HCT116 (cell line): ENCODE measurements at regions not wholly inside any gene's neighbourhood (a gene's known extent, or its start where the extent isn't known, plus 50 kb on each side); places are given as distances from the start of the nearest gene placed in this dataset.

ENCODE experiments used
- ATAC-seq: fragments of 200-7000 bp; cut with Tn5 transposase; 2 replicates; pipeline ENCODE4 v1.9.1; 2020; ENCODE audit warnings: mild to moderate bottlenecking, moderate library complexity
- BruUV-seq: library from RNA; stranded (reverse); fragments of 400-500 nt; replicated peaks from 2 replicates; lab custom pipeline; 2021; lab: Mats Ljungman, UMichigan
- CTCF ChIA-PET: fragments of 300-600 bp; sonication (Branson Sonifier 250); formaldehyde crosslinking; loops from one replicate; lab custom pipeline; 2021; ENCODE audit warnings: antibody characterized with exemption; lab: Charles Lee
- POLR2A ChIA-PET: fragments of 300-600, 350-600 bp; sonication (Branson Sonifier 250); formaldehyde crosslinking; loops from one replicate; lab custom pipeline; 2021; ENCODE audit warnings: antibody characterized with exemption; lab: Charles Lee
- RAD21 ChIA-PET, 2 experiments: fragments of 300-600 bp; sonication (Branson Sonifier 250); formaldehyde crosslinking; loops; one replicate each; lab custom pipeline; 2023; ENCODE audit warnings: low total read pairs in 2 of 2; ENCODE audit not compliant: uncharacterized antibody in 2 of 2, unreplicated experiment in 2 of 2, low non-redundant PET in 1 of 2; lab: Charles Lee
- DNase-seq: peaks from one replicate; pipeline ENCODE4 v3.0.0-alpha.2; 2010; ENCODE audit warnings: low read depth, low spot score
- H2AFZ ChIP-seq: fragments of 200-600 bp; shearing (Covaris generic), sonication (generic); 2 replicates; pipeline ENCODE4 v1.6.1; 2017; ENCODE audit warnings: low read depth, mixed run types, mixed read lengths, antibody characterized with exemption, low read length; ENCODE audit not compliant: poor library complexity, severe bottlenecking
- H3K27ac ChIP-seq: 2 replicates; pipeline ENCODE4 v1.5.1; 2012; ENCODE audit warnings: low read depth, low read length
- H3K27me3 ChIP-seq: fragments of 200-600 bp; sonication (generic); 2 replicates; pipeline ENCODE4 v1.6.1; 2016; ENCODE audit warnings: mixed run types, low read length, mixed read lengths; ENCODE audit not compliant: insufficient read depth
- H3K36me3 ChIP-seq, 2 experiments: fragments of 200-500 bp in 1 of 2; fragments of 200-600 bp in 1 of 2; sonication (Bioruptor generic) in 1 of 2; sonication (generic) in 1 of 2; 2 replicates each; pipeline versions ENCODE4 v1.5.1 to v1.6.1; 2014 to 2016; ENCODE audit warnings: low read length in 2 of 2, inconsistent platforms in 1 of 2, mixed read lengths in 1 of 2, mixed run types in 1 of 2; ENCODE audit not compliant: insufficient read depth in 2 of 2, control insufficient read depth in 1 of 2
- H3K4me1 ChIP-seq, 2 experiments: fragments of 200-600 bp in 1 of 2; sonication (generic) in 1 of 2; 2 replicates each; pipeline versions ENCODE4 v1.5.1 to v1.6.1; 2012 to 2017; ENCODE audit warnings: low read length in 2 of 2, inconsistent platforms in 1 of 2, mild to moderate bottlenecking in 1 of 2, mixed read lengths in 1 of 2, mixed run types in 1 of 2, moderate library complexity in 1 of 2; ENCODE audit not compliant: insufficient read depth in 2 of 2, control insufficient read depth in 1 of 2
- H3K4me2 ChIP-seq: fragments of 200-600 bp; sonication (generic); 2 replicates; pipeline ENCODE4 v1.6.1; 2017; ENCODE audit warnings: mixed run types, low read length, mixed read lengths
- H3K4me3 ChIP-seq, 2 experiments: fragments of 200-600 bp in 1 of 2; sonication (generic) in 1 of 2; replicated peaks in 1 of 2; 2 replicates each; pipeline ENCODE4 v1.5.1; 2011 to 2016; ENCODE audit warnings: low read length in 2 of 2, control low read depth in 1 of 2, low read depth in 1 of 2, mild to moderate bottlenecking in 1 of 2, mixed read lengths in 1 of 2, mixed run types in 1 of 2
- H3K79me2 ChIP-seq: fragments of 200-600 bp; sonication (generic); 2 replicates; pipeline ENCODE4 v1.6.1; 2017; ENCODE audit warnings: mild to moderate bottlenecking, mixed run types, low read length, moderate library complexity, mixed read lengths; ENCODE audit not compliant: insufficient read depth
- H3K9ac ChIP-seq: fragments of 200-600 bp; sonication (generic); 2 replicates; pipeline ENCODE4 v1.6.1; 2016; ENCODE audit warnings: low read length, mixed read lengths
- H3K9me2 ChIP-seq: fragments of 200-600 bp; sonication (generic), shearing (Covaris generic); 2 replicates; pipeline ENCODE4 v1.6.1; 2017; ENCODE audit warnings: mixed run types, mild to moderate bottlenecking, moderate library complexity; ENCODE audit not compliant: insufficient read depth
- H3K9me3 ChIP-seq, 2 experiments: fragments of 200-500 bp in 1 of 2; fragments of 200-600 bp in 1 of 2; sonication (Bioruptor generic) in 1 of 2; sonication (generic) in 1 of 2; 2 replicates each; pipeline ENCODE4 v1.6.1; 2014 to 2017; ENCODE audit warnings: low read length in 2 of 2, mixed read lengths in 2 of 2, inconsistent platforms in 1 of 2, low read depth in 1 of 2, mild to moderate bottlenecking in 1 of 2, mixed run types in 1 of 2, moderate library complexity in 1 of 2; ENCODE audit not compliant: control insufficient read depth in 1 of 2, insufficient read depth in 1 of 2
- H4K20me1 ChIP-seq: fragments of 200-600 bp; sonication (generic), shearing (Covaris generic); 2 replicates; pipeline ENCODE4 v1.6.1; 2017; ENCODE audit warnings: mixed run types, mild to moderate bottlenecking, moderate library complexity; ENCODE audit not compliant: insufficient read depth
- CEBPB ChIP-seq: IDR thresholded peaks from 2 replicates; pipeline ENCODE4 v1.6.1; 2012; ENCODE audit warnings: low read depth
- EGR1 ChIP-seq: IDR thresholded peaks from 2 replicates; pipeline ENCODE4 v1.6.1; 2012; ENCODE audit warnings: low read depth
- ELF1 ChIP-seq: IDR thresholded peaks from 2 replicates; pipeline ENCODE4 v1.6.1; 2012; ENCODE audit warnings: low read depth, borderline replicate concordance
- POLR2A ChIP-seq: IDR thresholded peaks from 2 replicates; pipeline ENCODE4 v1.7.0; 2011; ENCODE audit warnings: borderline replicate concordance; ENCODE audit not compliant: insufficient read depth, insufficient read length; ENCODE audit errors: extremely low read depth
- POLR2AphosphoS5 ChIP-seq: IDR thresholded peaks from 2 replicates; pipeline ENCODE4 v1.6.1; 2011; ENCODE audit warnings: mild to moderate bottlenecking, low read depth, low read length, moderate library complexity
- RAD21 ChIP-seq: IDR thresholded peaks from 2 replicates; pipeline ENCODE4 v1.6.1; 2012; ENCODE audit warnings: low read depth, mild to moderate bottlenecking
- SIN3A ChIP-seq: IDR thresholded peaks from 2 replicates; pipeline ENCODE4 v1.6.1; 2012; ENCODE audit warnings: low read depth
- SP1 ChIP-seq: IDR thresholded peaks from 2 replicates; pipeline ENCODE4 v1.6.1; 2012; ENCODE audit warnings: low read depth
- SRF ChIP-seq: IDR thresholded peaks from 2 replicates; pipeline ENCODE4 v1.6.1; 2012; ENCODE audit warnings: low read depth
- YY1 ChIP-seq: IDR thresholded peaks from 2 replicates; pipeline ENCODE4 v1.6.1; 2011; ENCODE audit warnings: low read length, low read depth, moderate library complexity, mild to moderate bottlenecking; ENCODE audit not compliant: insufficient replicate concordance; ENCODE audit errors: extremely low read depth
- ZFX ChIP-seq: fragments of 450-650 bp; IDR thresholded peaks from 2 replicates; pipeline ENCODE4 v1.6.1; 2017
- intact Hi-C: fragments of 100-400 bp; cut with micrococcal nuclease; formaldehyde crosslinking; loops from 2 replicates; pipeline ENCODE4 v1.10.0; 2022
- TF ChIP-seq, protein P1 (sequence below): IDR thresholded peaks from 2 replicates; pipeline ENCODE4 v1.6.1; 2012
- TF ChIP-seq, protein P2 (sequence below), 3 experiments: fragments of 200-600 bp in 1 of 3; sonication (generic) in 1 of 3; IDR thresholded peaks in 2 of 3; conservative IDR thresholded peaks in 1 of 3; 2 replicates each; pipeline ENCODE4 v1.5.1; 2012 to 2017; ENCODE audit warnings: low read depth in 2 of 3, low read length in 2 of 3, antibody characterized with exemption in 1 of 3, borderline replicate concordance in 1 of 3, control low read depth in 1 of 3, mild to moderate bottlenecking in 1 of 3, mixed read lengths in 1 of 3, mixed run types in 1 of 3, moderate library complexity in 1 of 3; ENCODE audit not compliant: insufficient read depth in 1 of 3
- TF ChIP-seq, protein P3 (sequence below): IDR thresholded peaks from 2 replicates; pipeline ENCODE4 v1.6.1; 2012; ENCODE audit warnings: low read depth
- TF ChIP-seq, protein P4 (sequence below): IDR thresholded peaks from 2 replicates; pipeline ENCODE4 v1.6.1; 2011; ENCODE audit warnings: mild to moderate bottlenecking, low read length, moderate library complexity; ENCODE audit not compliant: insufficient replicate concordance; ENCODE audit errors: extremely low read depth

DNA sequence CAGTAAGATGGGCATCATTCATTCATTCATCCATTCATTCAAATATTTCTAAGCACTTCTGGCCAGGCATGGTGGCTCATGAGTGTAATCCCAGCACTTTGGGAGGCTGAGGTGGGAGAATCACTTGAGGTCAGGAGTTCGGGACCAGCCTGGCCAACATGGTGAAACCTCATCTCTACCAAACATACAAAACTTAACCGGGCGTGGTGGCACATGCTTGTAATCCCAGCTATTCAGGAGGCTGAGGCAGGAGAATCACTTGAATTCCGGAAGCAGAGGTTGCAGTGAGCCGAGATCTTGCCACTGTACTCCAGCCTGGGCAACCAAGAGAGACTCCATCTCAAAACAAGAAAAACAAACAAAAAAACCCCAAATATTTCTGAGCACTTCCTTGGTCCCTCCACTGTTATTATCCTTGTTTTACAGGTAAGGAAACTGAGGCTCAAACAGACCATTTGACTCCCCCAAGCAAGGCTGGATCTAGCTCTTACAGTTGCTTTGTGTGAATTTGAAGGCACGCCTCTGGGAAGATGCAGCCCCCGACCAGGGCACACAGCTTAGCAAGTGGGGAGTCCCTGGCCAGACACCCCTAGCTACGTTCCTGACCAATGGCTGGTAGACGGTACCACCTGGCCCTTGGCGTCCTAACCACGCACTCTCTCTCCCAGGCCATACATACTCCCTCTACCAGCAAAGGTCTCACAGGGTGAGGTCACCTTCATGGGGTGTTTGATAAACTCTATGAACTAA lies 50.6 kb upstream of the ODC1 start:
- Histone ChIP-seq H3K79me2 (no peaks in the 10 kb centered on the region), H3K36me3 (no peaks in the 10 kb centered on the region), H3K9ac (no peak overlapping the region), H3K9me3 (no peaks in the 10 kb centered on the region), H3K4me1 (peaks cover 9 to 12% of the 10 kb centered on the region in 2 experiments), H3K27ac (no peak overlapping the region), H3K27me3 (peaks cover 2% of the 10 kb centered on the region; the same call in 1 of the 2 replicates), H4K20me1 (no peaks in the 10 kb centered on the region), H2AFZ (peak overlapping the region; percentile 49), H3K4me2 (peak overlapping the region; percentile 78), H3K9me2 (no peaks in the 10 kb centered on the region), H3K4me3 (no peak overlapping the region)
- ATAC-seq (no peak), DNase-seq (no peak)
- TF ChIP-seq ELF1 (no peak), YY1 (no peak), SRF (no peak), POLR2A (no peak), CEBPB (no peak), EGR1 (no peak), RAD21 (no peak), ZFX (no peak), SP1 (no peak), POLR2AphosphoS5 (no peak), SIN3A (no peak)
- TF ChIP-seq, protein P1, sequence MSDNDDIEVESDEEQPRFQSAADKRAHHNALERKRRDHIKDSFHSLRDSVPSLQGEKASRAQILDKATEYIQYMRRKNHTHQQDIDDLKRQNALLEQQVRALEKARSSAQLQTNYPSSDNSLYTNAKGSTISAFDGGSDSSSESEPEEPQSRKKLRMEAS = no peak
- TF ChIP-seq, protein P2, sequence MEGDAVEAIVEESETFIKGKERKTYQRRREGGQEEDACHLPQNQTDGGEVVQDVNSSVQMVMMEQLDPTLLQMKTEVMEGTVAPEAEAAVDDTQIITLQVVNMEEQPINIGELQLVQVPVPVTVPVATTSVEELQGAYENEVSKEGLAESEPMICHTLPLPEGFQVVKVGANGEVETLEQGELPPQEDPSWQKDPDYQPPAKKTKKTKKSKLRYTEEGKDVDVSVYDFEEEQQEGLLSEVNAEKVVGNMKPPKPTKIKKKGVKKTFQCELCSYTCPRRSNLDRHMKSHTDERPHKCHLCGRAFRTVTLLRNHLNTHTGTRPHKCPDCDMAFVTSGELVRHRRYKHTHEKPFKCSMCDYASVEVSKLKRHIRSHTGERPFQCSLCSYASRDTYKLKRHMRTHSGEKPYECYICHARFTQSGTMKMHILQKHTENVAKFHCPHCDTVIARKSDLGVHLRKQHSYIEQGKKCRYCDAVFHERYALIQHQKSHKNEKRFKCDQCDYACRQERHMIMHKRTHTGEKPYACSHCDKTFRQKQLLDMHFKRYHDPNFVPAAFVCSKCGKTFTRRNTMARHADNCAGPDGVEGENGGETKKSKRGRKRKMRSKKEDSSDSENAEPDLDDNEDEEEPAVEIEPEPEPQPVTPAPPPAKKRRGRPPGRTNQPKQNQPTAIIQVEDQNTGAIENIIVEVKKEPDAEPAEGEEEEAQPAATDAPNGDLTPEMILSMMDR (IDR thresholded peaks at IDR 0.05 in 2 of 3, conservative IDR thresholded peaks at IDR 0.05 in 1 of 3; ENCODE audit: borderline replicate concordance in 1 of 3, insufficient read depth in 1 of 3, low read depth in 2 of 3, low read length in 2 of 3) = no peak
- TF ChIP-seq, protein P3, sequence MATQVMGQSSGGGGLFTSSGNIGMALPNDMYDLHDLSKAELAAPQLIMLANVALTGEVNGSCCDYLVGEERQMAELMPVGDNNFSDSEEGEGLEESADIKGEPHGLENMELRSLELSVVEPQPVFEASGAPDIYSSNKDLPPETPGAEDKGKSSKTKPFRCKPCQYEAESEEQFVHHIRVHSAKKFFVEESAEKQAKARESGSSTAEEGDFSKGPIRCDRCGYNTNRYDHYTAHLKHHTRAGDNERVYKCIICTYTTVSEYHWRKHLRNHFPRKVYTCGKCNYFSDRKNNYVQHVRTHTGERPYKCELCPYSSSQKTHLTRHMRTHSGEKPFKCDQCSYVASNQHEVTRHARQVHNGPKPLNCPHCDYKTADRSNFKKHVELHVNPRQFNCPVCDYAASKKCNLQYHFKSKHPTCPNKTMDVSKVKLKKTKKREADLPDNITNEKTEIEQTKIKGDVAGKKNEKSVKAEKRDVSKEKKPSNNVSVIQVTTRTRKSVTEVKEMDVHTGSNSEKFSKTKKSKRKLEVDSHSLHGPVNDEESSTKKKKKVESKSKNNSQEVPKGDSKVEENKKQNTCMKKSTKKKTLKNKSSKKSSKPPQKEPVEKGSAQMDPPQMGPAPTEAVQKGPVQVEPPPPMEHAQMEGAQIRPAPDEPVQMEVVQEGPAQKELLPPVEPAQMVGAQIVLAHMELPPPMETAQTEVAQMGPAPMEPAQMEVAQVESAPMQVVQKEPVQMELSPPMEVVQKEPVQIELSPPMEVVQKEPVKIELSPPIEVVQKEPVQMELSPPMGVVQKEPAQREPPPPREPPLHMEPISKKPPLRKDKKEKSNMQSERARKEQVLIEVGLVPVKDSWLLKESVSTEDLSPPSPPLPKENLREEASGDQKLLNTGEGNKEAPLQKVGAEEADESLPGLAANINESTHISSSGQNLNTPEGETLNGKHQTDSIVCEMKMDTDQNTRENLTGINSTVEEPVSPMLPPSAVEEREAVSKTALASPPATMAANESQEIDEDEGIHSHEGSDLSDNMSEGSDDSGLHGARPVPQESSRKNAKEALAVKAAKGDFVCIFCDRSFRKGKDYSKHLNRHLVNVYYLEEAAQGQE = no peak
- TF ChIP-seq, protein P4, sequence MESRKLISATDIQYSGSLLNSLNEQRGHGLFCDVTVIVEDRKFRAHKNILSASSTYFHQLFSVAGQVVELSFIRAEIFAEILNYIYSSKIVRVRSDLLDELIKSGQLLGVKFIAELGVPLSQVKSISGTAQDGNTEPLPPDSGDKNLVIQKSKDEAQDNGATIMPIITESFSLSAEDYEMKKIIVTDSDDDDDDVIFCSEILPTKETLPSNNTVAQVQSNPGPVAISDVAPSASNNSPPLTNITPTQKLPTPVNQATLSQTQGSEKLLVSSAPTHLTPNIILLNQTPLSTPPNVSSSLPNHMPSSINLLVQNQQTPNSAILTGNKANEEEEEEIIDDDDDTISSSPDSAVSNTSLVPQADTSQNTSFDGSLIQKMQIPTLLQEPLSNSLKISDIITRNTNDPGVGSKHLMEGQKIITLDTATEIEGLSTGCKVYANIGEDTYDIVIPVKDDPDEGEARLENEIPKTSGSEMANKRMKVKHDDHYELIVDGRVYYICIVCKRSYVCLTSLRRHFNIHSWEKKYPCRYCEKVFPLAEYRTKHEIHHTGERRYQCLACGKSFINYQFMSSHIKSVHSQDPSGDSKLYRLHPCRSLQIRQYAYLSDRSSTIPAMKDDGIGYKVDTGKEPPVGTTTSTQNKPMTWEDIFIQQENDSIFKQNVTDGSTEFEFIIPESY = no peak
- BruUV-seq = no TSS peak
- RAD21 ChIA-PET = no interaction called here
- POLR2A ChIA-PET = no interaction called here
- intact Hi-C loops = no loop called here
- CTCF ChIA-PET = interaction anchor here (0.9 kb wide), 1 partner anchor 656 kb away, joined by 3 read pairs; the partner anchor contains the start of gene TAF1B
